GM19467 (cell line): ENCODE measurements at regions not wholly inside any gene's neighbourhood (a gene's known extent, or its start where the extent isn't known, plus 50 kb on each side); places are given as distances from the start of the nearest gene placed in this dataset.

Experiments
- ATAC-seq: cut with Tn5 transposase; IDR thresholded peaks from one replicate; pipeline ENCODE4 v1.9.1; 2021; ENCODE audit warnings: mild to moderate bottlenecking, moderate library complexity; ENCODE audit not compliant: unreplicated experiment

- ATAC-seq = no peak
Measured at GRCh38 chr1:79849388-79849787, 842.9 kb upstream of the ADGRL4 start.

- ATAC-seq = no peak
Measured at GRCh38 chr1:79848316-79848715, 841.8 kb upstream of the ADGRL4 start.

GRCh38 chr1:79847700-79848099 lies 841.2 kb upstream of the ADGRL4 start:
- ATAC-seq = no peak

GRCh38 chr1:79845936-79846335 lies 839.4 kb upstream of the ADGRL4 start:
- no peak for ATAC-seq

GRCh38 chr1:79842811-79843210 lies 836.3 kb upstream of the ADGRL4 start:
- ATAC-seq = no peak

GRCh38 chr1:79839882-79840281 lies 833.4 kb upstream of the ADGRL4 start:
- ATAC-seq = no peak

- no peak for ATAC-seq
Measured at GRCh38 chr1:79827446-79827845, 820.9 kb upstream of the ADGRL4 start.

GRCh38 chr1:79825551-79825950 lies 819.0 kb upstream of the ADGRL4 start:
- no peak for ATAC-seq

GRCh38 chr1:79822053-79822452 lies 815.5 kb upstream of the ADGRL4 start:
- no peak for ATAC-seq

GRCh38 chr1:79819140-79819539 lies 812.6 kb upstream of the ADGRL4 start:
- no peak for ATAC-seq

GRCh38 chr1:79817031-79817560 lies 810.6 kb upstream of the ADGRL4 start:
- no peak for ATAC-seq

- ATAC-seq = no peak
Measured at GRCh38 chr1:79815115-79815514, 808.6 kb upstream of the ADGRL4 start.

GRCh38 chr1:79811173-79811572 lies 804.6 kb upstream of the ADGRL4 start:
- ATAC-seq = no peak

- no peak for ATAC-seq
Measured at GRCh38 chr1:79808816-79809475, 802.4 kb upstream of the ADGRL4 start.

GRCh38 chr1:79807816-79808215 lies 801.3 kb upstream of the ADGRL4 start:
- ATAC-seq = no peak

- no peak for ATAC-seq
Measured at GRCh38 chr1:79797487-79797886, 791.0 kb upstream of the ADGRL4 start.

- ATAC-seq = no peak
Measured at GRCh38 chr1:79796434-79796833, 789.9 kb upstream of the ADGRL4 start.

GRCh38 chr1:79792219-79792930 lies 785.8 kb upstream of the ADGRL4 start:
- ATAC-seq = no peak

GRCh38 chr1:79791488-79792218 lies 785.1 kb upstream of the ADGRL4 start:
- no peak for ATAC-seq

GRCh38 chr1:79790950-79791349 lies 784.4 kb upstream of the ADGRL4 start:
- no peak for ATAC-seq

GRCh38 chr1:79787631-79788030 lies 781.1 kb upstream of the ADGRL4 start:
- ATAC-seq = no peak

GRCh38 chr1:79785964-79786363 lies 779.4 kb upstream of the ADGRL4 start:
- no peak for ATAC-seq
